K562 (cell line): ENCODE measurements at regions not wholly inside any gene's neighbourhood (a gene's known extent, or its start where the extent isn't known, plus 50 kb on each side); places are given as distances from the start of the nearest gene placed in this dataset.

Source experiments
- ATAC-seq: fragments of 200-7000 bp; cut with Tn5 transposase; 3 replicates; pipeline ENCODE4 v1.9.1; 2020; ENCODE audit warnings: moderate library complexity
- BruUV-seq: library from RNA; stranded (reverse); fragments of 400-500 nt; replicated peaks from 2 replicates; lab custom pipeline; 2021; lab: Mats Ljungman, UMichigan
- CTCF ChIA-PET: fragments of 300-600 bp; formaldehyde crosslinking; extraction: SDS; loops from one replicate; lab custom pipeline; 2021; ENCODE audit warnings: low intra/inter-chr PET ratio; lab: Yijun Ruan, JAX
- POLR2A ChIA-PET: fragments of 300-600, 350-650 bp; sonication (Branson Sonifier 250); formaldehyde crosslinking; extraction: SDS; loops from one replicate; lab custom pipeline; 2021; ENCODE audit warnings: antibody characterized with exemption, inconsistent platforms; lab: Yijun Ruan, JAX
- DNase-seq, 4 experiments: peaks; one replicate each; pipeline versions ENCODE4 v3.0.0 to v3.0.0-alpha.2; 2011 to 2018; ENCODE audit warnings: low spot score in 3 of 4, mixed read lengths in 3 of 4; ENCODE audit errors: extremely low read depth in 1 of 4
- FAIRE-seq: peaks from 2 replicates; lab custom pipeline; 2011; peaks lifted over from hg19 to GRCh38; lab: Jason Lieb, UNC
- H2AFZ ChIP-seq: 2 replicates; pipeline ENCODE4 v1.6.0; 2011; ENCODE audit warnings: low read depth, low read length, control low read depth, inconsistent platforms
- H3K27ac ChIP-seq: fragments of 200-600 bp; 3 replicates; pipeline ENCODE4 v1.8.0; 2011; ENCODE audit warnings: low read depth, mild to moderate bottlenecking, control low read depth, inconsistent platforms, low read length, moderate library complexity, mixed read lengths; ENCODE audit errors: extremely low read depth
- H3K27me3 ChIP-seq, 2 experiments: fragments of 300-600 bp in 1 of 2; 2 replicates in 1 of 2; 3 replicates in 1 of 2; pipeline versions ENCODE4 v1.6.0 to v1.8.0; 2011; ENCODE audit warnings: inconsistent platforms in 2 of 2, low read length in 2 of 2, mild to moderate bottlenecking in 1 of 2, mixed read lengths in 1 of 2, moderate library complexity in 1 of 2; ENCODE audit not compliant: control insufficient read depth in 2 of 2, insufficient read depth in 2 of 2
- H3K36me3 ChIP-seq: fragments of 300-600 bp; 3 replicates; pipeline ENCODE4 v1.8.0; 2011; ENCODE audit warnings: mild to moderate bottlenecking, low read length, inconsistent platforms; ENCODE audit not compliant: control insufficient read depth, insufficient read depth
- H3K4me1 ChIP-seq, 2 experiments: fragments of 200-600 bp in 1 of 2; replicated peaks in 1 of 2; 2 replicates in 1 of 2; 3 replicates in 1 of 2; pipeline versions ENCODE4 v1.5.1 to v1.8.0; 2011; ENCODE audit warnings: inconsistent platforms in 2 of 2, low read length in 2 of 2, mild to moderate bottlenecking in 1 of 2, mixed read lengths in 1 of 2, moderate library complexity in 1 of 2; ENCODE audit not compliant: control insufficient read depth in 2 of 2, insufficient read depth in 2 of 2
- H3K4me2 ChIP-seq: 2 replicates; pipeline ENCODE4 v1.6.1; 2011; ENCODE audit warnings: low read length, control low read depth, inconsistent platforms, mixed read lengths; ENCODE audit not compliant: insufficient read depth
- H3K4me3 ChIP-seq: fragments of 200-600 bp; sonication (generic), shearing (Covaris generic); 2 replicates; pipeline ENCODE4 v1.5.1; 2016; ENCODE audit warnings: control low read depth, inconsistent platforms
- H3K79me2 ChIP-seq: fragments of 200-600 bp; 3 replicates; pipeline ENCODE4 v1.8.0; 2011; ENCODE audit warnings: low read length, inconsistent platforms; ENCODE audit not compliant: control insufficient read depth, insufficient read depth
- H3K9ac ChIP-seq, 2 experiments: 2 replicates each; pipeline versions ENCODE4 v1.6.0 to v1.6.1; 2011; ENCODE audit warnings: low read depth in 2 of 2, low read length in 2 of 2, control low read depth in 1 of 2, inconsistent platforms in 1 of 2, mild to moderate bottlenecking in 1 of 2, mixed read lengths in 1 of 2; ENCODE audit not compliant: insufficient read depth in 1 of 2
- H3K9me1 ChIP-seq: one replicate; pipeline ENCODE4 v1.6.0; 2011; ENCODE audit warnings: inconsistent platforms, mild to moderate bottlenecking, low read length, moderate library complexity; ENCODE audit not compliant: control insufficient read depth, insufficient read depth
- H3K9me3 ChIP-seq: replicated peaks from 2 replicates; pipeline ENCODE4 v1.5.1; 2011; ENCODE audit warnings: low read depth, low read length, inconsistent platforms; ENCODE audit not compliant: control insufficient read depth, insufficient read depth
- H4K20me1 ChIP-seq: replicated peaks from 2 replicates; pipeline ENCODE4 v1.6.1; 2011; ENCODE audit warnings: low read length, inconsistent platforms, mixed read lengths; ENCODE audit not compliant: control insufficient read depth, insufficient read depth
- GATA2 ChIP-seq: sonication (generic); formaldehyde crosslinking; IDR thresholded peaks from 2 replicates; pipeline ENCODE4 v1.4.0; 2020; ENCODE audit warnings: mild to moderate bottlenecking, missing genetic modification reagents
- HDGF ChIP-seq: fragments of 450-650 bp; IDR thresholded peaks from 2 replicates; pipeline ENCODE4 v1.6.1; 2016
- MEIS2 ChIP-seq: fragments of 450-650 bp; IDR thresholded peaks from 2 replicates; pipeline ENCODE4 v1.6.1; 2014; ENCODE audit warnings: mild to moderate bottlenecking; ENCODE audit not compliant: partially characterized antibody
- NFRKB ChIP-seq: fragments of 450-650 bp; IDR thresholded peaks from 2 replicates; pipeline ENCODE4 v1.6.1; 2016; ENCODE audit warnings: low read depth
- NFXL1 ChIP-seq: fragments of 450-650 bp; formaldehyde crosslinking; IDR thresholded peaks from 2 replicates; pipeline ENCODE4 v1.4.0; 2021; ENCODE audit warnings: mild to moderate bottlenecking
- PHF20 ChIP-seq: fragments of 450-650 bp; IDR thresholded peaks from 2 replicates; pipeline ENCODE4 v1.6.1; 2018; ENCODE audit not compliant: partially characterized antibody
- PHF8 ChIP-seq: fragments of 200-600 bp; sonication (generic); IDR thresholded peaks from 2 replicates; pipeline ENCODE4 v1.6.1; 2012; ENCODE audit warnings: mixed run types, mild to moderate bottlenecking, inconsistent platforms, low read length, moderate library complexity, borderline replicate concordance
- PRMT5 ChIP-seq: sonication (generic); formaldehyde crosslinking; IDR thresholded peaks from 2 replicates; pipeline ENCODE4 v1.5.0; 2020; ENCODE audit warnings: missing genetic modification reagents
- RBM25 ChIP-seq: fragments of 200-400 bp; formaldehyde crosslinking; IDR thresholded peaks from 2 replicates; pipeline ENCODE4 v1.6.1; 2018; ENCODE audit warnings: low read length, low read depth, moderate library complexity; ENCODE audit not compliant: severe bottlenecking
- STAT5B ChIP-seq: fragments of 250-450 bp; sonication (Bioruptor Pico); IDR thresholded peaks from 2 replicates; pipeline ENCODE4 v1.8.0; 2021; ENCODE audit warnings: mild to moderate bottlenecking, inconsistent platforms
- TAL1 ChIP-seq: fragments of 450-650 bp; IDR thresholded peaks from 2 replicates; pipeline ENCODE4 v1.6.1; 2016; ENCODE audit warnings: mild to moderate bottlenecking
- TEAD1 ChIP-seq, 2 experiments: fragments of 450-650 bp in 1 of 2; sonication (generic) in 1 of 2; formaldehyde crosslinking; IDR thresholded peaks; 2 replicates each; pipeline versions ENCODE4 v1.4.0 to v1.8.0; 2020 to 2022; ENCODE audit warnings: mild to moderate bottlenecking in 2 of 2, missing genetic modification reagents in 1 of 2
- TRIM25 ChIP-seq: fragments of 450-650 bp; IDR thresholded peaks from 2 replicates; pipeline ENCODE4 v1.7.0; 2016; ENCODE audit warnings: borderline replicate concordance
- ZKSCAN8 ChIP-seq: fragments of 200-800 bp; sonication (Bioruptor generic); IDR thresholded peaks from 2 replicates; pipeline ENCODE4 v1.6.1; 2016; ENCODE audit warnings: missing genetic modification characterization, missing compliant biosample characterization
- ZNF586 ChIP-seq: fragments of 450-650 bp; formaldehyde crosslinking; conservative IDR thresholded peaks from 2 replicates; pipeline ENCODE4 v1.4.0; 2020; ENCODE audit warnings: mild to moderate bottlenecking, moderate library complexity
- ZNF644 ChIP-seq: fragments of 200-800 bp; sonication (Bioruptor generic); IDR thresholded peaks from 2 replicates; pipeline ENCODE4 v1.6.1; 2016; ENCODE audit warnings: low read depth, missing genetic modification characterization, missing compliant biosample characterization
- ZNF668 ChIP-seq: fragments of 250-450 bp; sonication (Bioruptor Pico); IDR thresholded peaks from 2 replicates; pipeline ENCODE4 v1.8.0; 2022; ENCODE audit warnings: mild to moderate bottlenecking, inconsistent platforms
- ZNF76 ChIP-seq: fragments of 250-450 bp; sonication (Bioruptor Pico); IDR thresholded peaks from 2 replicates; pipeline ENCODE4 v1.4.0; 2020; ENCODE audit warnings: mild to moderate bottlenecking, moderate library complexity, borderline replicate concordance
- WGBS: fragments of 100-300 bp; shearing (Covaris generic); methylation state at CpG from one replicate; pipeline ENCODE4 v1.1.6; 2016; ENCODE audit warnings: low coverage, mixed read lengths; ENCODE audit not compliant: insufficient coverage; ENCODE audit errors: missing lambda C conversion rate; 5-methylcytosine and 5-hydroxymethylcytosine counted together
- in situ Hi-C: fragments of 300-500 bp; cut with MboI; formaldehyde crosslinking; loops from 4 replicates; pipeline ENCODE4 v1.15.0; 2018; ENCODE audit warnings: inconsistent platforms, mixed read lengths
- intact Hi-C: fragments of 100-400 bp; cut with micrococcal nuclease; formaldehyde crosslinking; loops from 2 replicates; pipeline ENCODE4 v1.14.2; 2022
- TF ChIP-seq, protein P1 (sequence below): sonication (generic); formaldehyde crosslinking; IDR thresholded peaks from 2 replicates; pipeline ENCODE4 v1.8.1; 2023; ENCODE audit warnings: mild to moderate bottlenecking, missing genetic modification reagents, moderate library complexity

GRCh38 chr1:162922201-162922600 lies 61.2 kb upstream of the CCDC190 start:
- in situ Hi-C loops = no loop called here

More at GRCh38 chr1:162922201-162922600, 61.2 kb upstream of the CCDC190 start:
- no peaks in the 10 kb centered on the region for H3K79me2 ChIP-seq
- no peak for ATAC-seq
- DNase-seq = no peak
- POLR2A ChIA-PET = no interaction called here
- no peak overlapping the region for H2AFZ ChIP-seq
- H3K9ac ChIP-seq = no peak overlapping the region
- no peak overlapping the region for H3K4me2 ChIP-seq
- no peak for TF ChIP-seq PHF20
- no peak for TF ChIP-seq ZNF644 (tag)
- no peak for TF ChIP-seq STAT5B (CRISPR knock-in tag)
- no peak for TF ChIP-seq ZNF586 (CRISPR knock-in tag)
- no peak for TF ChIP-seq PHF8
- TF ChIP-seq ZKSCAN8 (CRISPR knock-in tag) = no peak
- TF ChIP-seq HDGF = no peak
- TF ChIP-seq MEIS2 = no peak
- no peak for TF ChIP-seq TAL1
- TF ChIP-seq, protein P1, sequence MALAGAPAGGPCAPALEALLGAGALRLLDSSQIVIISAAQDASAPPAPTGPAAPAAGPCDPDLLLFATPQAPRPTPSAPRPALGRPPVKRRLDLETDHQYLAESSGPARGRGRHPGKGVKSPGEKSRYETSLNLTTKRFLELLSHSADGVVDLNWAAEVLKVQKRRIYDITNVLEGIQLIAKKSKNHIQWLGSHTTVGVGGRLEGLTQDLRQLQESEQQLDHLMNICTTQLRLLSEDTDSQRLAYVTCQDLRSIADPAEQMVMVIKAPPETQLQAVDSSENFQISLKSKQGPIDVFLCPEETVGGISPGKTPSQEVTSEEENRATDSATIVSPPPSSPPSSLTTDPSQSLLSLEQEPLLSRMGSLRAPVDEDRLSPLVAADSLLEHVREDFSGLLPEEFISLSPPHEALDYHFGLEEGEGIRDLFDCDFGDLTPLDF = no peak
- no peak for TF ChIP-seq ZNF76 (CRISPR knock-in tag)
- no peak for TF ChIP-seq GATA2 (CRISPR knock-in tag)
- TF ChIP-seq RBM25 = no peak
- no peak for TF ChIP-seq NFXL1 (CRISPR knock-in tag)
- no peak for TF ChIP-seq TRIM25
- TF ChIP-seq PRMT5 = no peak
- TF ChIP-seq TEAD1 (CRISPR knock-in tag; IDR thresholded peaks at IDR 0.05) = no peak
- TF ChIP-seq ZNF668 (CRISPR knock-in tag) = no peak
- TF ChIP-seq NFRKB = no peak
- H3K4me1 ChIP-seq = no peaks in the 10 kb centered on the region
- H4K20me1 ChIP-seq = no peaks in the 10 kb centered on the region
- no peak overlapping the region for H3K27ac ChIP-seq
- no peak for FAIRE-seq
- no peaks in the 10 kb centered on the region for H3K36me3 ChIP-seq
- intact Hi-C loops = no loop called here
- peaks cover 0 to 17% of the 10 kb centered on the region in 2 experiments; a peak in 2 of 5 replicates for H3K27me3 ChIP-seq
- H3K4me3 ChIP-seq = no peak overlapping the region
- no peaks in the 10 kb centered on the region for H3K9me1 ChIP-seq
- WGBS = 0% methylated on average over 2 of the region's 2 CpGs
- CTCF ChIA-PET = no interaction called here
- BruUV-seq = no TSS peak
- H3K9me3 ChIP-seq = no peaks in the 10 kb centered on the region
